ENCODE measurements at regions not wholly inside any gene's neighbourhood (a gene's known extent, or its start where the extent isn't known, plus 50 kb on each side); places are given as distances from the start of the nearest gene placed in this dataset.
A peak's percentile ranks its signal among the peaks of the same experiment; 100 is the strongest.
"Not testable (repeated sequence)": the region's sequence is repeated elsewhere in the genome, so short reads cannot be mapped to it uniquely, and the experiment has no call there.

- H3K4me1 Mint-ChIP-seq; H3K4me3 ChIP-seq (replicated peaks in 1 of 3; ENCODE audit: low read depth in 2 of 3, low read length in 3 of 3); H3K79me2 ChIP-seq (ENCODE audit: insufficient read depth, low read length); H4K20me1 ChIP-seq (ENCODE audit: insufficient read depth, low read length); DNase-seq; H3K27me3 ChIP-seq (ENCODE audit: control insufficient read depth in 2 of 2, insufficient read depth in 2 of 2, low read length in 2 of 2); H2AFZ ChIP-seq (ENCODE audit: insufficient read depth, low read depth, low read length, poor library complexity, severe bottlenecking); H3K27ac ChIP-seq (ENCODE audit: low read depth in 1 of 2, low read length in 2 of 2); intact Hi-C loops (cut with micrococcal nuclease); H3K4me2 ChIP-seq (replicated peaks; ENCODE audit: extremely low read depth, low read length, poor library complexity, severe bottlenecking); H3K9ac ChIP-seq (ENCODE audit: insufficient read depth, low read length, poor library complexity, severe bottlenecking); H3K27me3 Mint-ChIP-seq (ENCODE audit: low read depth in 3 of 3); H3K4me1 ChIP-seq (ENCODE audit: control insufficient read depth in 1 of 2, insufficient read depth in 2 of 2, low read length in 2 of 2); H3K36me3 ChIP-seq (replicated peaks in 1 of 2; ENCODE audit: control insufficient read depth in 1 of 2, insufficient read depth in 2 of 2, low read length in 2 of 2); H3K36me3 Mint-ChIP-seq; H3K27ac Mint-ChIP-seq: not testable (repeated sequence)
- peaks cover 3 to 13% of the 10 kb centered on the region in 2 donors for H3K9me3 ChIP-seq (replicated peaks in 1 of 2; ENCODE audit: control insufficient read depth in 1 of 2, insufficient read depth in 1 of 2, low read length in 2 of 2)
- Mint-ChIP-seq H3K4me3 (peak overlapping the region in 1 of 2 donors; percentile 69), H3K9me3 (peaks cover 4 to 17% (median 7%) of the 10 kb centered on the region in 7 donors)
- WGBS (ENCODE audit: insufficient coverage), result 97% methylated on average over 15 of the region's 37 CpGs
Observed at GRCh38 chr11:21753244-21753767, 439.6 kb upstream of the ANO5 start.

- Histone ChIP-seq H3K79me2 (ENCODE audit: insufficient read depth, low read length) (no peaks in the 10 kb centered on the region), H3K9ac (ENCODE audit: insufficient read depth, low read length, poor library complexity, severe bottlenecking) (no peak overlapping the region), H3K27me3 (ENCODE audit: control insufficient read depth in 2 of 2, insufficient read depth in 2 of 2, low read length in 2 of 2) (no peaks in the 10 kb centered on the region), H4K20me1 (ENCODE audit: insufficient read depth, low read length) (no peaks in the 10 kb centered on the region), H3K36me3 (replicated peaks in 1 of 2; ENCODE audit: control insufficient read depth in 1 of 2, insufficient read depth in 2 of 2, low read length in 2 of 2) (no peaks in the 10 kb centered on the region), H2AFZ (ENCODE audit: insufficient read depth, low read depth, low read length, poor library complexity, severe bottlenecking) (no peak overlapping the region), H3K4me1 (ENCODE audit: control insufficient read depth in 1 of 2, insufficient read depth in 2 of 2, low read length in 2 of 2) (no peaks in the 10 kb centered on the region), H3K4me3 (replicated peaks in 1 of 3; ENCODE audit: low read depth in 2 of 3, low read length in 3 of 3) (no peak overlapping the region), H3K9me3 (replicated peaks in 1 of 2; ENCODE audit: control insufficient read depth in 1 of 2, insufficient read depth in 1 of 2, low read length in 2 of 2) (peaks cover 21 to 23% of the 10 kb centered on the region in 2 donors), H3K27ac (ENCODE audit: low read depth in 1 of 2, low read length in 2 of 2) (no peak overlapping the region), H3K4me2 (replicated peaks; ENCODE audit: extremely low read depth, low read length, poor library complexity, severe bottlenecking) (no peak overlapping the region)
- peaks cover 12 to 33% (median 28%) of the 10 kb centered on the region in 7 donors for H3K9me3 Mint-ChIP-seq
- H3K4me3 Mint-ChIP-seq, result no peak overlapping the region
- no peaks in the 10 kb centered on the region for H3K4me1 Mint-ChIP-seq
- intact Hi-C loops (cut with micrococcal nuclease), result no loop called here
- no peak for DNase-seq
- no peak overlapping the region for H3K27ac Mint-ChIP-seq
- no CpG with 5 or more reads among the region's 3 CpGs for WGBS (ENCODE audit: insufficient coverage)
- no peaks in the 10 kb centered on the region for H3K27me3 Mint-ChIP-seq (ENCODE audit: low read depth in 3 of 3)
- TF ChIP-seq CTCF (IDR thresholded peaks at IDR 0.05), result no peak
- no peaks in the 10 kb centered on the region for H3K36me3 Mint-ChIP-seq
Observed at GRCh38 chr11:21761000-21761399, 431.9 kb upstream of the ANO5 start.

Measured in CD14-positive monocyte (primary cell).